SH-SY5Y (cell line): ENCODE measurements at regions not wholly inside any gene's neighbourhood (a gene's known extent, or its start where the extent isn't known, plus 50 kb on each side); places are given as distances from the start of the nearest gene placed in this dataset.

ENCODE experiments used
- GATA2 ChIP-seq: IDR thresholded peaks from 2 replicates; pipeline ENCODE4 v1.6.1; 2011; ENCODE audit warnings: mild to moderate bottlenecking, low read depth, low read length
- GATA3 ChIP-seq: IDR thresholded peaks from 2 replicates; pipeline ENCODE4 v1.6.1; 2011; ENCODE audit warnings: low read depth, mild to moderate bottlenecking, low read length, moderate library complexity

- TF ChIP-seq GATA2 (no peak), GATA3 (no peak)
These were observed 179.1 kb upstream of the ZPLD1 start for GRCh38 chr3:102255736-102256135.
